Neural cell (in vitro differentiated cells): ENCODE measurements at regions not wholly inside any gene's neighbourhood (a gene's known extent, or its start where the extent isn't known, plus 50 kb on each side); places are given as distances from the start of the nearest gene placed in this dataset.

ENCODE experiments used
- CTCF ChIP-seq: fragments of 450-650 bp; IDR thresholded peaks from 2 replicates; pipeline ENCODE4 v1.5.1; 2014; ENCODE audit warnings: antibody characterized with exemption, mild to moderate bottlenecking, moderate library complexity; ENCODE audit not compliant: poor library complexity, severe bottlenecking
- EP300 ChIP-seq: fragments of 450-650 bp; conservative IDR thresholded peaks from 2 replicates; pipeline ENCODE4 v1.6.1; 2014; ENCODE audit warnings: antibody characterized with exemption, mild to moderate bottlenecking, moderate library complexity; ENCODE audit not compliant: poor library complexity, severe bottlenecking
- EZH2 ChIP-seq: fragments of 200-600, 300-800 bp; shearing (Covaris generic), sonication (generic); IDR thresholded peaks from 2 replicates; pipeline ENCODE4 v1.6.1; 2014; ENCODE audit warnings: antibody characterized with exemption, low read length, borderline replicate concordance, mild to moderate bottlenecking; ENCODE audit not compliant: insufficient read depth, poor library complexity, severe bottlenecking
- MXI1 ChIP-seq: fragments of 450-650 bp; conservative IDR thresholded peaks from 2 replicates; pipeline ENCODE4 v1.6.1; 2014; ENCODE audit warnings: antibody characterized with exemption, mild to moderate bottlenecking; ENCODE audit not compliant: poor library complexity, severe bottlenecking
- POLR2AphosphoS5 ChIP-seq: IDR thresholded peaks from 2 replicates; pipeline ENCODE4 v1.6.1; 2012
- REST ChIP-seq: IDR thresholded peaks from 2 replicates; pipeline ENCODE4 v1.6.1; 2012; ENCODE audit warnings: borderline replicate concordance
- SMC3 ChIP-seq: fragments of 450-650 bp; conservative IDR thresholded peaks from 2 replicates; pipeline ENCODE4 v1.6.1; 2014; ENCODE audit warnings: antibody characterized with exemption, mild to moderate bottlenecking, moderate library complexity; ENCODE audit not compliant: poor library complexity
- TAF1 ChIP-seq: IDR thresholded peaks from 2 replicates; pipeline ENCODE4 v1.6.1; 2012; ENCODE audit warnings: low read depth

- TF ChIP-seq EZH2 (no peak), REST (no peak), POLR2AphosphoS5 (no peak), CTCF (no peak), TAF1 (no peak), EP300 (no peak), MXI1 (no peak), SMC3 (no peak)
Observed at GRCh38 chr16:17635183-17635582, 164.4 kb upstream of the XYLT1 start.
